Hepatocyte (in vitro differentiated cells): ENCODE measurements at regions not wholly inside any gene's neighbourhood (a gene's known extent, or its start where the extent isn't known, plus 50 kb on each side); places are given as distances from the start of the nearest gene placed in this dataset.

ENCODE experiments used
- DNase-seq: peaks from one replicate; pipeline ENCODE4 v3.0.0-alpha.2; 2016; ENCODE audit warnings: low spot score
- H2AFZ ChIP-seq: fragments of 200-600 bp; sonication (generic); 2 replicates; pipeline ENCODE4 v1.6.0; 2016; ENCODE audit warnings: antibody characterized with exemption, mild to moderate bottlenecking
- H3K27ac ChIP-seq: fragments of 200-600 bp; sonication (generic); 2 replicates; pipeline ENCODE4 v1.5.1; 2016; ENCODE audit warnings: mild to moderate bottlenecking
- H3K27me3 ChIP-seq: fragments of 200-600 bp; sonication (generic); 2 replicates; pipeline ENCODE4 v1.6.1; 2016
- H3K36me3 ChIP-seq: fragments of 200-600 bp; sonication (generic); replicated peaks from 2 replicates; pipeline ENCODE4 v1.5.1; 2016; ENCODE audit warnings: low read depth; ENCODE audit not compliant: insufficient read depth
- H3K4me1 ChIP-seq: fragments of 200-600 bp; sonication (generic); 2 replicates; pipeline ENCODE4 v1.5.1; 2016; ENCODE audit warnings: mild to moderate bottlenecking, moderate library complexity; ENCODE audit not compliant: insufficient read depth
- H3K4me2 ChIP-seq: fragments of 200-600 bp; sonication (generic); 2 replicates; pipeline ENCODE4 v1.6.0; 2016
- H3K4me3 ChIP-seq: fragments of 200-600 bp; sonication (generic); 2 replicates; pipeline ENCODE4 v1.5.1; 2016; ENCODE audit warnings: mild to moderate bottlenecking
- H3K79me2 ChIP-seq: fragments of 200-600 bp; sonication (generic); 2 replicates; pipeline ENCODE4 v1.6.0; 2017; ENCODE audit warnings: mild to moderate bottlenecking
- H3K9me2 ChIP-seq: fragments of 200-600 bp; sonication (generic); replicated peaks from 2 replicates; pipeline ENCODE4 v1.6.0; 2017; ENCODE audit warnings: mild to moderate bottlenecking; ENCODE audit not compliant: insufficient read depth
- H3K9me3 ChIP-seq: fragments of 200-600 bp; sonication (generic); 2 replicates; pipeline ENCODE4 v1.5.1; 2016; ENCODE audit warnings: low read depth, mild to moderate bottlenecking
- H4K20me1 ChIP-seq: fragments of 200-600 bp; sonication (generic); 2 replicates; pipeline ENCODE4 v1.6.0; 2016; ENCODE audit warnings: mild to moderate bottlenecking; ENCODE audit not compliant: insufficient read depth, poor library complexity, severe bottlenecking
- EZH2 ChIP-seq: fragments of 200-600 bp; sonication (generic); IDR thresholded peaks from 2 replicates; pipeline ENCODE4 v1.6.1; 2016; ENCODE audit warnings: antibody characterized with exemption, mild to moderate bottlenecking, borderline replicate concordance
- EZH2phosphoT487 ChIP-seq: fragments of 200-600 bp; sonication (generic); IDR thresholded peaks from one replicate; pipeline ENCODE4 v1.6.1; 2018; ENCODE audit warnings: antibody characterized with exemption, mild to moderate bottlenecking, low read depth, moderate library complexity; ENCODE audit not compliant: unreplicated experiment, severe bottlenecking
- WGBS: methylation state at CpG from one replicate; pipeline ENCODE4 v1.1.6; 2016; ENCODE audit warnings: low lambda C conversion rate; ENCODE audit errors: missing lambda C conversion rate; 5-methylcytosine and 5-hydroxymethylcytosine counted together
- TF ChIP-seq, protein P1 (sequence below): fragments of 200-600 bp; sonication (generic); IDR thresholded peaks from 2 replicates; pipeline ENCODE4 v1.5.1; 2016; ENCODE audit warnings: antibody characterized with exemption, mild to moderate bottlenecking; ENCODE audit not compliant: poor library complexity

DNA sequence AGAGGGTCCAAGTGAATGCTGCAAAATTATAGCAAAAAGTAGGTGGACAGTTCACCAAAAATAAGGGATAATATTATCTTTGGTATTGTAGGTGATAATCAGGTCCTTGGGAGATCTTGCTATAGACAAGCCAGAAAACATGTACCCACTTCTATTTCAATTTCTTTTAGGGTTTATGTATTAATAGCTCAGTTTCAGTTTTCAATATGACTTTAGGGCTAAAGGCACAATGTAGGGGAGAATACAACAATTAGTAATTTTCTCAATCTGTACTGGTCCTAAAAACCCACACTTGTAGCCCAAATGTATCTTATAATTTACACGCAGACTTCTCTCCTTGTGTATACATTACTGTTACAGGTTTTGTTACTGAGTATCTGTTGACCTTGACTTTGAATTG, 307.0 kb upstream of the ID4 start:
- DNase-seq, result no peak
- no peaks in the 10 kb centered on the region for H3K4me1 ChIP-seq
- H4K20me1 ChIP-seq, result no peaks in the 10 kb centered on the region
- H3K4me2 ChIP-seq, result no peak overlapping the region
- no peaks in the 10 kb centered on the region for H3K79me2 ChIP-seq
- no peaks in the 10 kb centered on the region for H3K36me3 ChIP-seq
- H3K9me2 ChIP-seq, result no peaks in the 10 kb centered on the region
- H3K4me3 ChIP-seq, result no peak overlapping the region
- no peak overlapping the region for H2AFZ ChIP-seq
- no peak overlapping the region for H3K27ac ChIP-seq
- H3K9me3 ChIP-seq, result no peaks in the 10 kb centered on the region
- 97% methylated on average over 1 of the region's 1 CpG for WGBS
- no peak for TF ChIP-seq EZH2
- no peaks in the 10 kb centered on the region for H3K27me3 ChIP-seq

DNA sequence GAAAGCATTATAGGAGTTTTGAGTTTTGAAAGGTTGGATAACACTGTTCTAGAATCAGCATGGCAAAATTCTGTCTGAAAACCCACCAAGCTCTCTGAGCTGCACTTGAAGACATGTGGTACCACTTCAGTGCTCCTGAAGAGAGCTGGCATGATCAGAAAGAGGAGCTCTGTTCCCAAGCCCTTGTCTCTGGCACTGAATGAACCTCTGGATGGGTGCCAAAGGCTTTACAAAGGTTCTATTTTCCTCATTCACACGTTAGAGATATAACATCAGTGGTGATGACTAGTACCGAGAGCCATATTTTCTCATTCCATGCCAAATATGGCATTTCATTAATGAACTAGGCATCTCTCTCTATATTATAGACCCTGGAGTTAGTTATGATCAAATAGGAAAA, 301.8 kb upstream of the ID4 start:
- H3K9me3 ChIP-seq, result no peaks in the 10 kb centered on the region
- H3K27me3 ChIP-seq, result no peaks in the 10 kb centered on the region
- TF ChIP-seq, protein P1, sequence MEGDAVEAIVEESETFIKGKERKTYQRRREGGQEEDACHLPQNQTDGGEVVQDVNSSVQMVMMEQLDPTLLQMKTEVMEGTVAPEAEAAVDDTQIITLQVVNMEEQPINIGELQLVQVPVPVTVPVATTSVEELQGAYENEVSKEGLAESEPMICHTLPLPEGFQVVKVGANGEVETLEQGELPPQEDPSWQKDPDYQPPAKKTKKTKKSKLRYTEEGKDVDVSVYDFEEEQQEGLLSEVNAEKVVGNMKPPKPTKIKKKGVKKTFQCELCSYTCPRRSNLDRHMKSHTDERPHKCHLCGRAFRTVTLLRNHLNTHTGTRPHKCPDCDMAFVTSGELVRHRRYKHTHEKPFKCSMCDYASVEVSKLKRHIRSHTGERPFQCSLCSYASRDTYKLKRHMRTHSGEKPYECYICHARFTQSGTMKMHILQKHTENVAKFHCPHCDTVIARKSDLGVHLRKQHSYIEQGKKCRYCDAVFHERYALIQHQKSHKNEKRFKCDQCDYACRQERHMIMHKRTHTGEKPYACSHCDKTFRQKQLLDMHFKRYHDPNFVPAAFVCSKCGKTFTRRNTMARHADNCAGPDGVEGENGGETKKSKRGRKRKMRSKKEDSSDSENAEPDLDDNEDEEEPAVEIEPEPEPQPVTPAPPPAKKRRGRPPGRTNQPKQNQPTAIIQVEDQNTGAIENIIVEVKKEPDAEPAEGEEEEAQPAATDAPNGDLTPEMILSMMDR, result no peak
- no peak for TF ChIP-seq EZH2phosphoT487
- no peak for TF ChIP-seq EZH2
- DNase-seq, result no peak
- H4K20me1 ChIP-seq, result no peaks in the 10 kb centered on the region
- 82% methylated on average over 2 of the region's 2 CpGs for WGBS
- H3K9me2 ChIP-seq, result no peaks in the 10 kb centered on the region
- H3K4me3 ChIP-seq, result no peak overlapping the region
- no peak overlapping the region for H3K27ac ChIP-seq
- H3K36me3 ChIP-seq, result no peaks in the 10 kb centered on the region
- no peak overlapping the region for H3K4me2 ChIP-seq
- no peaks in the 10 kb centered on the region for H3K79me2 ChIP-seq
- no peak overlapping the region for H2AFZ ChIP-seq
- no peaks in the 10 kb centered on the region for H3K4me1 ChIP-seq

DNA sequence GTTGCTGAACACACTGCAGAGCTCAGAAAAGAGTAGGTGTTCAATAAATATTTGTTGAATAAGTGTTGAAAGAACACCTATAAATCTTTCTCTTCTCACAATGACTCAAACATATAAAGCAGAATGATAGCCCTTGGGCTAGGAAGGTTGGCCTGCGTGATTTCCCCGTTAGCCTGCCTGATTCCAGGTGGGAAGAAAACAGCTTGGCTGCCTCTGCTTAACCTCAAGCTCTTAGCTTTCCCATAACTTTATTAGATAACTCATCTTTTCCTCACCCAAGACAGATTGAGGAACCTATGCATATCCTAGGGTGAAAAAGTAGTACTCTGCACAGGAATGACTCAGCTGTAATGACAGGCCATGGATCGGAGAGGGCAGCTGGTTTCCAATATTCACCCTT, 300.3 kb upstream of the ID4 start:
- WGBS, result 76% methylated on average over 3 of the region's 3 CpGs

DNA sequence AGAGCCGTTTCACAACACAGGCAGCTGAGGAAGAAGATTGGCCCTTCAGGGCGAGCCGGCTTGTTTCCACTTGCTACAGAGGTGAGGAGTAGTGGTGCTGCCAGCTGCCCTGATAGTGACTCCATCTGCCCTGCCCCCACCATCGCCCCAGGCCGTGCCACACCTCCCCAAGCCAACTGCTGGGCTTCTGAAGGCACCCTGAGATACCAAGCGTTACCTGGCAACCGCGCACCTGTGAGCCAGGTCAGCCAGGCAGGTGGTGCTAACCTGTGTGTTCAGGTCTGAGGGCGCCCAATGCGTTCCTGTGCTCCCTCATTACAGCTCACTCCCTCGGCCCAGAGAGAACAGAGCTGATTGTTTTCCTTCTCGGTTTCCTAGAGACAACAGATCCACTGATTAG, 299.1 kb upstream of the ID4 start:
- Histone ChIP-seq H3K27me3 (no peaks in the 10 kb centered on the region), H3K79me2 (no peaks in the 10 kb centered on the region), H4K20me1 (no peaks in the 10 kb centered on the region), H3K9me3 (no peaks in the 10 kb centered on the region), H3K4me2 (no peak overlapping the region), H3K9me2 (no peaks in the 10 kb centered on the region), H3K4me3 (no peak overlapping the region), H3K36me3 (no peaks in the 10 kb centered on the region), H3K4me1 (no peaks in the 10 kb centered on the region), H2AFZ (no peak overlapping the region), H3K27ac (no peak overlapping the region)
- WGBS, result 71% methylated on average over 12 of the region's 12 CpGs
- peak; percentile 23 for DNase-seq
- TF ChIP-seq, protein P1, result no peak
- TF ChIP-seq EZH2phosphoT487, result no peak
- no peak for TF ChIP-seq EZH2

More for the DNA sequence above, 300.3 kb upstream of the ID4 start:
- TF ChIP-seq EZH2phosphoT487 (no peak), EZH2 (no peak)
- TF ChIP-seq, protein P1, result no peak
- H3K4me1 ChIP-seq, result no peaks in the 10 kb centered on the region
- no peaks in the 10 kb centered on the region for H3K9me2 ChIP-seq
- H3K79me2 ChIP-seq, result no peaks in the 10 kb centered on the region
- no peak overlapping the region for H3K4me2 ChIP-seq
- H3K4me3 ChIP-seq, result no peak overlapping the region
- no peak overlapping the region for H3K27ac ChIP-seq
- H2AFZ ChIP-seq, result no peak overlapping the region
- no peak for DNase-seq
- no peaks in the 10 kb centered on the region for H3K27me3 ChIP-seq
- H3K9me3 ChIP-seq, result no peaks in the 10 kb centered on the region
- H3K36me3 ChIP-seq, result no peaks in the 10 kb centered on the region
- H4K20me1 ChIP-seq, result no peaks in the 10 kb centered on the region
